ENCODE measurements at regions not wholly inside any gene's neighbourhood (a gene's known extent, or its start where the extent isn't known, plus 50 kb on each side); places are given as distances from the start of the nearest gene placed in this dataset.

GRCh38 chr7:157077021-157077420 lies 61.7 kb upstream of the UBE3C start:
- no peak overlapping the region for H3K27ac Mint-ChIP-seq
- DNase-seq (ENCODE audit: low spot score) = no peak
- peaks cover 15% of the 10 kb centered on the region for H3K27me3 Mint-ChIP-seq (ENCODE audit: insufficient read depth, low read depth)
- H4K20me1 ChIP-seq (ENCODE audit: low read depth) = no peaks in the 10 kb centered on the region
- no peak overlapping the region for H3K9ac ChIP-seq
- H3K9me3 Mint-ChIP-seq = no peaks in the 10 kb centered on the region
- H3K4me2 ChIP-seq = no peak overlapping the region
- H3K4me1 ChIP-seq = peaks cover 13% of the 10 kb centered on the region
- H3F3A ChIP-seq (ENCODE audit: low read depth) = peaks cover 9% of the 10 kb centered on the region
- H3K36me3 Mint-ChIP-seq = no peaks in the 10 kb centered on the region
- H3K4me3 ChIP-seq = no peak overlapping the region
- H3K27ac ChIP-seq = no peak overlapping the region
- H3K36me3 ChIP-seq = no peaks in the 10 kb centered on the region
- H3K4me3 Mint-ChIP-seq = no peak overlapping the region
- H3K4me1 Mint-ChIP-seq = peaks cover 9% of the 10 kb centered on the region
- no peaks in the 10 kb centered on the region for H3K79me2 ChIP-seq (ENCODE audit: low read depth)
- no peak overlapping the region for H2AFZ ChIP-seq (replicated peaks)
- TF ChIP-seq EZH2phosphoT487 (IDR thresholded peaks at IDR 0.05) = no peak
- no peak for TF ChIP-seq EZH2 (IDR thresholded peaks at IDR 0.05)
- TF ChIP-seq CTCF (IDR thresholded peaks at IDR 0.05) = no peak
- peaks cover 71% of the 10 kb centered on the region for H3K27me3 ChIP-seq
- no peaks in the 10 kb centered on the region for H3K9me3 ChIP-seq (ENCODE audit: low read depth)

GRCh38 chr7:157077986-157078644 lies 60.6 kb upstream of the UBE3C start:
- peak; percentile 46 for TF ChIP-seq EZH2phosphoT487 (IDR thresholded peaks at IDR 0.05)
- TF ChIP-seq EZH2 (IDR thresholded peaks at IDR 0.05) = peak; percentile 65
- TF ChIP-seq CTCF (IDR thresholded peaks at IDR 0.05) = no peak
- Mint-ChIP-seq H3K9me3 (peaks cover 5% of the 10 kb centered on the region), H3K4me3 (peak overlapping the region; percentile 57), H3K4me1 (peaks cover 9% of the 10 kb centered on the region), H3K27me3 (ENCODE audit: insufficient read depth, low read depth) (peaks cover 15% of the 10 kb centered on the region), H3K36me3 (no peaks in the 10 kb centered on the region), H3K27ac (no peak overlapping the region)
- peaks cover 9% of the 10 kb centered on the region for H3F3A ChIP-seq (ENCODE audit: low read depth)
- H4K20me1 ChIP-seq (ENCODE audit: low read depth) = no peaks in the 10 kb centered on the region
- H3K9ac ChIP-seq = no peak overlapping the region
- peak overlapping the region; percentile 39 for H3K4me3 ChIP-seq
- peak overlapping the region; percentile 98 for H2AFZ ChIP-seq (replicated peaks)
- peak; percentile 61 for DNase-seq (ENCODE audit: low spot score)
- H3K36me3 ChIP-seq = no peaks in the 10 kb centered on the region
- peaks cover 71% of the 10 kb centered on the region for H3K27me3 ChIP-seq
- H3K9me3 ChIP-seq (ENCODE audit: low read depth) = no peaks in the 10 kb centered on the region
- no peak overlapping the region for H3K27ac ChIP-seq
- H3K4me1 ChIP-seq = peaks cover 13% of the 10 kb centered on the region
- H3K4me2 ChIP-seq = peak overlapping the region; percentile 78
- no peaks in the 10 kb centered on the region for H3K79me2 ChIP-seq (ENCODE audit: low read depth)

- Histone ChIP-seq H3F3A (ENCODE audit: low read depth) (peaks cover 9% of the 10 kb centered on the region), H3K9me3 (ENCODE audit: low read depth) (peaks cover 4% of the 10 kb centered on the region), H4K20me1 (ENCODE audit: low read depth) (no peaks in the 10 kb centered on the region), H3K4me3 (peak overlapping the region; percentile 39), H3K4me1 (peaks cover 13% of the 10 kb centered on the region), H3K4me2 (no peak overlapping the region), H3K27me3 (peaks cover 66% of the 10 kb centered on the region), H3K36me3 (no peaks in the 10 kb centered on the region), H2AFZ (replicated peaks) (no peak overlapping the region), H3K79me2 (ENCODE audit: low read depth) (no peaks in the 10 kb centered on the region), H3K27ac (no peak overlapping the region), H3K9ac (no peak overlapping the region)
- Mint-ChIP-seq H3K4me1 (peaks cover 9% of the 10 kb centered on the region), H3K9me3 (peaks cover 10% of the 10 kb centered on the region), H3K27me3 (ENCODE audit: insufficient read depth, low read depth) (peaks cover 15% of the 10 kb centered on the region), H3K27ac (no peak overlapping the region), H3K36me3 (no peaks in the 10 kb centered on the region), H3K4me3 (no peak overlapping the region)
- no peak for DNase-seq (ENCODE audit: low spot score)
- TF ChIP-seq EZH2 (IDR thresholded peaks at IDR 0.05) (no peak), EZH2phosphoT487 (IDR thresholded peaks at IDR 0.05) (no peak), CTCF (IDR thresholded peaks at IDR 0.05) (no peak)
Measured at GRCh38 chr7:157079116-157079515, 59.6 kb upstream of the UBE3C start.

Measured in neural progenitor cell (in vitro differentiated cells).